ENCODE measurements at regions not wholly inside any gene's neighbourhood (a gene's known extent, or its start where the extent isn't known, plus 50 kb on each side); places are given as distances from the start of the nearest gene placed in this dataset.

DNA sequence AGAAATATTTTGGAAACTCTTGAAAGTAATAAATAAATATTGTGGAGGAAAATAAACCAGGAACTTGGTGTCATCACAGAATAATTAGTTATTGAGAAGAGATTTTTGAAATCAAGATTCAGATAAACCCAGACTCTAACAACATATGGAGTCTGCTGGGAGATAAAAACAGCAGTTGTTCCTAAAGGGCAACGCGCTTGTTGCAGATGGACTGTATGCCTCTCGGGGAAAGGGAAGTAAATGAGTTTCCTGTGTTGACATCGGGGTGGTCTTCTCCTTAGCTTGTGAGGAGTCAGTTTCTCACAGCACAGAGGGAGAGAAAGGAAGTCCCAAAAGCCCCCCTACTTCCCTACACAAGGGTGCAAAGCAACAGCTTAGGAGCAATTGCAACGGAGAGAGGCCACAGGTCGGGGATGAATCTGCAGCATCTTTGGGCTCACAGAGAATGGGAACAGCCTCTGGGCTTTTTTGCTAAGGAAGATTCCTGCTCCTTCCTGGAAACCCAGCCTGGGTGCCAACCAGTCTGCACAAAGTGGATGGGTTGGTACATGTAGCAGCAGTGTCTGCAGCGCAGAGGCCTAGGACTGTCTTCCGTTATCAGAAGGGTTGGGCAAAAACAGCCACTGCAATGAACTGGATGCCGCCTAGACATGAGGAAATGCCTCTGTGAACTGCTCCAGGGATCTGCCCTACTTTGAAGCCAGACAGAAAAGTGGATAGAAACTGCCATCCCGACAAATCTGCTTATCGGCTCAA is 603.0 kb upstream of the NRSN1 start:
- no peak overlapping the region for H3K4me3 ChIP-seq (replicated peaks; ENCODE audit: low read depth, low read length)
- DNase-seq (ENCODE audit: low read depth), result no peak
- TF ChIP-seq, protein P1, sequence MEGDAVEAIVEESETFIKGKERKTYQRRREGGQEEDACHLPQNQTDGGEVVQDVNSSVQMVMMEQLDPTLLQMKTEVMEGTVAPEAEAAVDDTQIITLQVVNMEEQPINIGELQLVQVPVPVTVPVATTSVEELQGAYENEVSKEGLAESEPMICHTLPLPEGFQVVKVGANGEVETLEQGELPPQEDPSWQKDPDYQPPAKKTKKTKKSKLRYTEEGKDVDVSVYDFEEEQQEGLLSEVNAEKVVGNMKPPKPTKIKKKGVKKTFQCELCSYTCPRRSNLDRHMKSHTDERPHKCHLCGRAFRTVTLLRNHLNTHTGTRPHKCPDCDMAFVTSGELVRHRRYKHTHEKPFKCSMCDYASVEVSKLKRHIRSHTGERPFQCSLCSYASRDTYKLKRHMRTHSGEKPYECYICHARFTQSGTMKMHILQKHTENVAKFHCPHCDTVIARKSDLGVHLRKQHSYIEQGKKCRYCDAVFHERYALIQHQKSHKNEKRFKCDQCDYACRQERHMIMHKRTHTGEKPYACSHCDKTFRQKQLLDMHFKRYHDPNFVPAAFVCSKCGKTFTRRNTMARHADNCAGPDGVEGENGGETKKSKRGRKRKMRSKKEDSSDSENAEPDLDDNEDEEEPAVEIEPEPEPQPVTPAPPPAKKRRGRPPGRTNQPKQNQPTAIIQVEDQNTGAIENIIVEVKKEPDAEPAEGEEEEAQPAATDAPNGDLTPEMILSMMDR (IDR thresholded peaks at IDR 0.05; ENCODE audit: low read length, missing control alignments), result no peak

DNA sequence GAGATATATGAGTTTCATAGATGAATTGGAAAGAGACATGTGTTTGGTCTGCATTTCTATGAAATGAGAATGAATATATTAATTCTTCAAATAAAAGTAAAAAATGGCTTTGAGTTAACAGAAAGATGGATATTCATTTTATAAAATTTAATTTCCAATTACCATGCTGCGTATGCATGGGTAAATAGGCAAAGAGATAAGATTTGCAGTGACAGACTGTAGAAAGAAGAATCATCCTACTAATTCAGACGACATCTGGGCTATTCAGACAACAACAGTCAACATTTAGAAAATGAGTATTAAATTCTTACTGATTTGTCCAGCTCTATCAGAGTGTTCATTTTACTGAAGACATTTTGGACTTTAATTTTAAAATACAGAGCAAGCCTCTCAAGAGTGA is 602.2 kb upstream of the NRSN1 start:
- no peak for DNase-seq (ENCODE audit: low read depth)
- no peak overlapping the region for H3K4me3 ChIP-seq (replicated peaks; ENCODE audit: low read depth, low read length)
- TF ChIP-seq, protein P1 (IDR thresholded peaks at IDR 0.05; ENCODE audit: low read length, missing control alignments), result no peak

DNA sequence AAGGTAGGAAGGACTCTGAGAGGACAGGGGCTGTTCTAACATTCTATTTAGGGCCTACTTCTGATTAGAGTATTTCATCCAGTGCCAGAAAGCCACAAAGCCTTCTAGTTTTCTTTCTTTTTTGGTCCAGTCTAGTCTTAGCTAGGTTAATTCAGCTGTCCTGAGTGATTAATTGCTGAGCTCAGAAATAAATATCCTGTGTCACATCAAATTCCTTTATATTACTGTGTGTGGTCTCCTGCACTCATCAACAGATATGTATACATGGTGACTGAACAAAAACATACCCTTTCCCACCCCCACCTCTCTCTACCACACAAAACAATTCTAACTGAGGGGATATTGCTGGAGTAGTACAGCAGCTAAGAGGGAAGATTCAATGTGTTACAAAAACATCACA is 601.5 kb upstream of the NRSN1 start:
- DNase-seq (ENCODE audit: low read depth), result no peak
- H3K4me3 ChIP-seq (replicated peaks; ENCODE audit: low read depth, low read length), result no peak overlapping the region
- TF ChIP-seq, protein P1 (IDR thresholded peaks at IDR 0.05; ENCODE audit: low read length, missing control alignments), result no peak

DNA sequence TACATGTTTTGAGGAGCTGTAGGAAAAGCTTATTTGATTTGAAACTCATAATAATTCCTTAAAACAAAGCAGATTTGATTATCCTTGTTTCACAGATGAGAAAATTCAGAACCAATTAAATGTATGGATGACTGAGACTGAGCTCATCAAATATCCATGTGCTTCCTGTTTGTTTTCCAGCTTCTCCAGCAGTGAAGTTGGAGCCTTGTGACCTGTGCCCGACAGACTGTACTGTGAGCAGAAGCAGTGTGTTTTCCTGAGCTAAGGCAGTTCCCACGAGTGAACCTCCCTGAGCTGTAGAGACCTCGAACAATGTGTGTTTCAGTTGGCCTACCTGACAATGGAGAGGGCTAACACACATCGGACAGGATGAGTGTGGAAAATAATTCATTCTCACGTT is 599.5 kb upstream of the NRSN1 start:
- TF ChIP-seq, protein P1 (IDR thresholded peaks at IDR 0.05; ENCODE audit: low read length, missing control alignments), result no peak
- no peak overlapping the region for H3K4me3 ChIP-seq (replicated peaks; ENCODE audit: low read depth, low read length)
- no peak for DNase-seq (ENCODE audit: low read depth)

DNA sequence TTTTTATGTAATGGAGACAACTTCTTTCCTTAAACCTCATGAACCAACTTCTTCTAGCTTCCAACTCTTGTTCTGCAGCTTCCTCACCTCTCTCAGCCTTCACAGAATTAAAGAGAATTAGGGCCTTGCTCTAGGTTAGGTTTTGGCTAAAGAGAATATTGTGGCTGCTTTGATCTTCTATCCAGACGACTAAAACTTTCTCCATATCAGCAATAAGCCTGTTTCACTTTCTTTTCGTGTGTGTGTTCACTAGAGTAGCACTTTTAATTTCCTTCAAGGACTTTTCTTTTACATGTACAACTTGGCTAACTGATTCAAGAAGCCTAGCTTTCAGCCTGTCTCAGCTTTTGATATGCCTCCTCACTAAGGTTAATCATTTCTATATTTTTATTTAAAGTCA is 596.1 kb upstream of the NRSN1 start:
- TF ChIP-seq, protein P1 (IDR thresholded peaks at IDR 0.05; ENCODE audit: low read length, missing control alignments), result no peak
- DNase-seq (ENCODE audit: low read depth), result no peak
- H3K4me3 ChIP-seq (replicated peaks; ENCODE audit: low read depth, low read length), result no peak overlapping the region

DNA sequence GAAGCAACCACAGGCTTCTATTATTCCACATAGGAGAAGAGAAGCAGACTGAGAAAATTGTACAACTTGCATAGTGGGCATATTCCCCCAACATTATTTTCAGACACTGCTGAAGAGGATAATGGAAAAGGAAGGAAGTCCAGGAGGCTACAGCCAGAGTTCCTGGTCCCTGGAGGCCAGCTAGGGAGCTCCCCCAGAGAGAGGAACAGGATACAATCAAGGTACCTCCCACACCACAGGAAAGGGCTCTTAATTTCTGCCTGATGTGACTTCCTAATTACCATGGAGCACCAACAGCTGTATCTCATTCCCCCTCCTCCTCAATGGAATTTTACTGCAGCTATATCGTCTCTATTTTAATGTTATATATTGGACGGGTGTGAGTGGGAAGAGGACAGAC is 594.3 kb upstream of the NRSN1 start:
- DNase-seq (ENCODE audit: low read depth), result no peak
- no peak overlapping the region for H3K4me3 ChIP-seq (replicated peaks; ENCODE audit: low read depth, low read length)
- TF ChIP-seq, protein P1 (IDR thresholded peaks at IDR 0.05; ENCODE audit: low read length, missing control alignments), result no peak

DNA sequence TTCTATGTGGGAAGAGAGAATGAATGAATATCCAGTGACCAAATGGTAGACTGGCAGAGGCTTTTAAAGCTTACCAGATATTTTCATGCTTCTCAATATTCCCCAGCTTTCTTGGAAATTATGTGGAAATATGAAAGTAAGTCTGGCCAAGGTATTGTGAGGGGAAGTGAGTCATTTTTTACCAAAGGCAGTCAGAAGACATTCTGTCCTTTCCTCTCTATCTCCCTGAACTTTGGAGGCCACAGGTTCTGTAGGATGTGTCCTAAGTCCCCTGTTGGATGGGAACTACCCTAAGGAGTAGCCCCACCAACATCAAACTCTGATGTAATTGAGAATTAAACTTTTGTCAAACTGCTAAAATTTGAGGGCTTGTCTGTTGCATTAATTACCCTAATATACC is 593.8 kb upstream of the NRSN1 start:
- peak; percentile 60 for DNase-seq (ENCODE audit: low read depth)
- TF ChIP-seq, protein P1 (IDR thresholded peaks at IDR 0.05; ENCODE audit: low read length, missing control alignments), result no peak
- H3K4me3 ChIP-seq (replicated peaks; ENCODE audit: low read depth, low read length), result no peak overlapping the region

Data from fibroblast of pulmonary artery (primary cell).